H4 (cell line): ENCODE measurements at regions not wholly inside any gene's neighbourhood (a gene's known extent, or its start where the extent isn't known, plus 50 kb on each side); places are given as distances from the start of the nearest gene placed in this dataset.

ENCODE experiments used
- DNase-seq: peaks from one replicate; pipeline ENCODE4 v3.0.0-alpha.2; 2015; ENCODE audit warnings: low spot score

GRCh38 chr18:43879415-43879814, 602.1 kb upstream of the SYT4 start:
- no peak for DNase-seq

- no peak for DNase-seq
These were observed 605.2 kb upstream of the SYT4 start for GRCh38 chr18:43882358-43883055.

DNA sequence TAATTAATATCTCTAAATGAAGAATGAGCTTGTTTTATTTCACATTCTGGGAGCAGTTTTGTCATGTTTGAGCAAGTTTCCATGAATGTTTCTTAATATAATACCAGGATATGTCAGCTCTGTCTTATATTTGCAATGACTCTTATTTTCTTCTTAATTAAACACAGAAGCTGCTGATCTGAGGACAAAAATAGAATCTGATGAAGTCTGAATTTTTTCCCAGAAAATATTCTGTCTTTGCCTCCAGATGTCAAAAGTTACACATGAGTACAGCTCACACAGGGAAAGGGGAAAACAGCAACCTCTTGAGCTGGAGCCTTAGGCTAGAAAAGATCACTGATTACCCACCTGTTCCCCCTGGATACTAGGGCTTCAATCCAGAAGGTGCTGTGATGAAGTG, 606.6 kb upstream of the SYT4 start:
- no peak for DNase-seq

DNA sequence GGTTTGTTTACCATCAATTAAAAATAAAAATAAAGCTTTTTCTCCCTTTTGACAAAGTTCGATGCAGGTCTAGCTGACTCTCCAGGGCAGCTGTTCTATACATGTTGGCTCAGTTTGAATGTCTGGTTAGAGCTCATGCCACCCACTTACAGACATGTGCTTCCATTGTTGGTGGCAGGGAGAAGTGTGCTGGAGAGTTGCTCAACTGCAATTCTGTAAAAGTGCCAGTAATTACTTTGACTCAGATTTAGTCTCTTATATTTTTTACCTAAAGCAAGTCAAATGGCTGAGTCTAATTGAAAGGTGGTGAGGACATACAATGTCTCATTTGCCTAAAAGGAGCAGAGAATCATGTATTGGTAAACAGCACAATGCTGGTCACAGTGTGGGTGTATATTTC, 609.1 kb upstream of the SYT4 start:
- DNase-seq = no peak

- DNase-seq = no peak
These were observed 610.2 kb upstream of the SYT4 start for GRCh38 chr18:43887491-43887890.

DNA sequence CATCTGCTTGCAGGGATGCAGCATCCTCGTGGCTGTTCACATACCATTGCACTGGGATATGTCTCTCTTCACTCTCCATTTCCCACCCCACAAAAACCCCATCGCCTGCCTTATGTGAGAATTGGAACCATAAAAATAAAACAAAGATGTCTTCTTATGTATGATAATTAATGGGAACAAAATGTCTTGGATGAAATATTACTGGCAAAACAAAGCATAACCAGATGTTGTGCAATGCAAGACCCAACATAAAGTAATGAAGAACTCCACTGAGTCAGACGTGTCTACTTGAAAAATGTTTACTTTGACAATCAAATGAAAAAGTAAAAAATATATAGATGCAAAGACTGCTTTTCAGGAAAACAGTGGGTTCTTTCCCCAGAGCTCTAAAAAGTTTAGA, 611.3 kb upstream of the SYT4 start:
- no peak for DNase-seq

DNA sequence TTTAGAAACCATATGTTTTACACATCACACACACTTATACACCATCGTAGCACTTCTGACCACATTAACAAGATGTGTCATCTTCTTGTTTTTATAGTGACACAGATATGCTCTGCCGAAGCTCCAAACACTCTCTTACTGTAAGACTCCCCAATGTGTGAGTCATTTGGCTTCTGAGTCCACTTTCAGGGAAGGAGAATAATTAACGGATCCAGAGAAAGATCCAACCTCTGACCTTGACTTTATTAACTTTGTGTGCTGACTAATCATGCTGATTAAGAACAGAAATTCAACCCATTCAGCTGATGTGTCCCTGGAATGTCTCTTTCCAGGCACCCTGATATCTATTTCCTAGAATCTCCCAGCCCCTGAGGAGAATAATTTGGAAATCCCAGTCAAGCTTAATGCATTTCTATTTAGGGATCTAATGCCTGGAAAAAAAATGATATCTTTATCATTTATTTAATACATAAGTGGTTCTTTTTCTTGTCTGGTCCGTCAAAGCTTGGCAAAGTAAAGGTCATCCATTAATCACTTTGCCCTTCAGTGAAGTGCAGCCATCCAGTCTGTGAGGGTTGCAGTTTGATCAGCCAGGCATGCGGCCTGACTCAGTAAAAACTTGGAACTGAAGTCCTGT, 615.8 kb upstream of the SYT4 start:
- peak; percentile 48 for DNase-seq

DNA sequence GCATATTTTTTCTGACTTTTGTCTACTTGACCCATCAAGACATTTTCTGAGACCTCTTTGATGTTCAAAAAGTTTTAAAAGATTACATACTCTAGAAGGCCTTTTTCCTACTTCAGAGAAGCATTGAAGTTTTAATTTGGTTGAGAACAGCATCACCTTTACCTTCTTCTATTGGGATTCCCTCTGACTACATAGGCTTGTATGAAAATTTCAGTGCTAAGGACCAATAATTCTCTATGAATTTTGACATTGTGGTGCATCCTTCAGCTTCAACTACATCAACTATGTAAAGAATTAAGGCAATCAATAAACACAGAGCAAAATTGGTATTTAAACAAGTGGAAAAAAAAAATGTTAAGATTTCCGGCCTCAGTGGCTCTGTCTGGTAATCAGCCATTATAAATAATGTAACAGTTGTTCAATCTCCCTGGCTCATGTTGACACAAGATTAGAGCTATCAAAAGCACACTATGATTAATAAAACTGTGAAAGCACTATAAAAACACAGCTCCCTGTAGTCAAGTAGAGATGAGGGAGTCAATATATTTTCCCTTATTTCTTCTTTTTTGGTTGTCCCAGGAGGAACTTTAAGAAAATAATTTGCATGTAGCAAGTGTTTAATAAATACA, 627.0 kb upstream of the SYT4 start:
- DNase-seq = no peak

DNA sequence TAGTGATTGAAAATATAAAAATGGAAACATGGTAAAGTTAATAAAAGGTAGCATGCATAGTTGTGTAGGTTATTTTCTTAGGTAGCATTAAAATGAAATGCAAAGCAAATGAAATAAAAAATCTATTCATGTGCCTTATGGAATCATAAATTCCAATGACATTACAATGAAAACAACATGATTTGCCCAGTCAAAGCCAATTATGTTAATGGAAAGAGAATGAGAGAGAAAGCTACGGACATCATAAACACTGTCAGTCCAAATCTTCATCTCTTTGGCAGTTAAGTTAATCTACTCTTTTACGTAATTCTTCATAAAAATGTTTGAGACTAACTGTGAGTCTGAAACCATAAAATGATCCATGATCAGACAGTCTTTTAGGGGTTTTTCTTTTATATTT, 636.7 kb upstream of the SYT4 start:
- DNase-seq = no peak

- no peak for DNase-seq
These were observed 639.7 kb upstream of the SYT4 start for GRCh38 chr18:43916984-43917383.

- no peak for DNase-seq
These were observed 640.2 kb upstream of the SYT4 start for GRCh38 chr18:43917520-43917919.

DNA sequence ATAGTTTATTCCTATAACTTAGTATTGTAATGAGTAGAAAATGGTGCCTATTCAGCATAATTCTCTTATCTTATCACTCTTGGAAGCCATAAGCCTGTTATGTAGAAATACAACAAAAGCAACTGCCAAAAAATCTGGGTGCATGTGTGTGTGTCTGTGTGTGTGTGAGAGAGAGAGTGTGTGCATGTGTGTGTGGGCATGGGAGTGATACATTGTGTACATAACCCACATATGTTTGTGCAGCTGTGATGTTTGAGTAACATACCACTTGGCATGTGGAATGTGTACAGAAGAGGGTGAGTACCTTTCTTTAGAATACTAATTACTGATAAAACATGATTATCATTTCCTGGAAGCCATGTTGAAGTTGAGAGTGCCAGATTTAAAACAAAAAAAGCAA, 642.3 kb upstream of the SYT4 start:
- no peak for DNase-seq

- DNase-seq = no peak
These were observed 654.1 kb upstream of the SYT4 start for GRCh38 chr18:43931439-43931838.

DNA sequence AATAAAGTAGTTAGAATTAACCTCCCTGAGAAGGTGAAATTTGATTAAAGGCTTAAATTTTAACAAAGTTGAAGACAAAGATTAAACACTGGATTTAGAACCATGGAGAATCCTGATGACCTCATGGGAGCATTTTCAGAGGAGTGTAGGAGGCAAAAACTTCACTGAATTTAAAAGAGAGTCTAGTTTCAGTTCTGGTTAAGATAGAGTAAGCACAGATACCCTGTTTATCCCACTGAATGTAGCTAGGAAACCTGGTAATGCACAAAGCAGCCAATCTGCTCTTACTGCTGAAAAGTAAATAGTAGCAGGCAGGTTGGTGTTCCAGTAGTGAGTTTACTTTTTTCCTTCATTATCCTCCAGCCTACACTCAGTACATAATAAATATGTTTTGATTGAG, 654.9 kb upstream of the SYT4 start:
- DNase-seq = peak; percentile 34

DNA sequence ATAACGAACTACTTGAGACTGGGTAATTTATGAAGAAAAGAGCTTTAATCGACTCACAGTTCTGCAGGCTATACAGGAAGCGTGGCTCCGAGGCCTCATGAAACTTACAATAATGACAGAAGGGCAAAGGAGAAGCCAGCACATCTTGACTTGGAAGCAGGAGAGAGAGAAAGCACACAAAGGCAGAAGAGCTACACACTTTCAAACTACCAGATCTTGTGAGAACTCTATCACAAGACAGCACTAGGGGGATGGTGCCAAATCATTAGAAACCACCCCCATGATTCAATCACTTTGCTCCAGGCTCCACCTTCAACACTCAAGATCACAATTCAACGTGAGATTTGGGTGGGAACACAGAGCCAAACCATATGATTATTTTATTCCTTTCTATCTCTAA, 655.9 kb upstream of the SYT4 start:
- DNase-seq = no peak

GRCh38 chr18:43934322-43934721, 657.0 kb upstream of the SYT4 start:
- peak; percentile 66 for DNase-seq

DNA sequence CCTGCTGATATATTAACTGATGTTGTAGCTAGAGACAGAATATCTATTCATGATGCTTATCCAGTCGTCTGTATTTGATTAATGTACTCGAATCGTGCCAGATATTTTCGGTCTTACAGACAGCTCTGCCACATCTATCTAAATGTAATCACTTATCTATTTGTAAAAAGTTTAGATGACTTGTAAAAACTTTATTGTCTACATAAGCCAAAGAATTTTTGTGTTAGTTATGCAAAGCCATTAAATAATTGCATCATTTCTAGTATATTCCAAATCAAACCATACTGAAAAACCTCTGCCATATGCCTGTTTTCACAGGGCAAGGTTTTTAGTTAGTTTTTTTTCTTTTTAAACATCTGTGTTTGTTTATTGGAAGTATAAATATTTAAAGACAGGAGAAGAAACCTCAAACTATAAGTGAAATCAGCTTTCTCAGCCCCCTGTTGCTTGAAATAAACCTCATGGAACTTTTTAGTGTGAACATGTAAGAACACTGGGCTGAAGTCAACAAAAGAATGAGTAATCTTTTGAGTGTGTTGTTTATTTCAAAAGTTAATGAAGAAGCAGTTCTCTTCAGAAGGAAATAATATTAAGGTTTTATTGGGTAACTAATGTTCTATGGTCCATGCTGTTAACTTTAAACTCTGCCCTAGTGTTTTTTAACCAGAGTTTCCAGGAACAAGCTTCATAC, 657.6 kb upstream of the SYT4 start:
- peak; percentile 91 for DNase-seq

DNA sequence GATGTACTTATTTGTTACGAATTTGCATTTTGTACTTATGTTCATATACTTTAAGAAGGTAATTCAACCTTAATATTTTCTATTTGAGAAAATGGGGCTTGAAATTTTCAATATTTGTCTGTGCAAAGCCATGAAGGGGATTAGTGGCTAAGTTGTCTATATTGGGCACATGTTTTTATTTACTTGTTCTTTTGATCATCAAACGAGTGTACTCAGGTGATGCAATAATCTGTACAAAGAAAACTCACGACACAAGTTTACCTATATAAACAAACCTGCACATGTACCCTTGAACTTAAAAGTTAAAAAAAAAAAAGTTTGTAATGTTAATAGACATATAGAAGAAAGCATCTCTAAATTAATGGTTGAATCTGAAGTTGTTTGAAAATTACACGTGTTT, 658.9 kb upstream of the SYT4 start:
- DNase-seq = no peak

DNA sequence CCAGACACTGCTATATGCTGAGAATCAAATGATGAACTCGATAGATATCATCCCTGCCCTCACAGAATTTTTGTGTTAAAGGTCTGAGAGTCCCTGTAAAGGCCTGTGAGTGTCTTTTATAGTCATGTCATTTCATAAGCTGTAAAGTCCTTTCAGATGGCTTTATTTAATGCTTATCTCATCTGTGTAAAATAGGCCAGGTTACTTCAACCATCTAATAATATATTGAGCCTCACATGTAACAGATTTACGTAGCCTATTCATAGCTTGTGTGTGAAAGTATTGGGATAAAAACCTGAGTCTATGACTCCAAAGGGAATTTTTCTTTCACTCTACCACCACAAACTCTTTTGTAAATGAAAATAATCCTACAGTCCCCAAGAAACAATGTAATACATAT, 672.0 kb upstream of the SYT4 start:
- DNase-seq = no peak

DNA sequence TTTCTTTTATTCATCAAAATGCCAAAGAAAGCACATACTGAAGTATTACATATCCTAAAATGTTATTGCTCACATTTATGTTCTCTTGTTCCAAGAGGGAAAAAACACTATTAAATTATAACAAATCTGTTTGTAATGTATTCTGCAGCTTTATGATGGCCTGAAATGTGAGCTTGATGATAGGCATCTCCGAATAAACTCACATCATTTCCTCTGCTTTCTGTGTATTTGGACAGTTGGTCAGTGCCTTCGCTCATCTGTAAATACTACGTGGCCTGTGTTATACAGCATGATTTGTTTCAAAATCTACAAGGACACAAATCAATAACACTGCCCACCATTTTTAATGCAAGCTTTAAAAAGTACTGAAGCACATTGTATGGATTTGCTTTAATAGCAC, 672.8 kb upstream of the SYT4 start:
- no peak for DNase-seq

DNA sequence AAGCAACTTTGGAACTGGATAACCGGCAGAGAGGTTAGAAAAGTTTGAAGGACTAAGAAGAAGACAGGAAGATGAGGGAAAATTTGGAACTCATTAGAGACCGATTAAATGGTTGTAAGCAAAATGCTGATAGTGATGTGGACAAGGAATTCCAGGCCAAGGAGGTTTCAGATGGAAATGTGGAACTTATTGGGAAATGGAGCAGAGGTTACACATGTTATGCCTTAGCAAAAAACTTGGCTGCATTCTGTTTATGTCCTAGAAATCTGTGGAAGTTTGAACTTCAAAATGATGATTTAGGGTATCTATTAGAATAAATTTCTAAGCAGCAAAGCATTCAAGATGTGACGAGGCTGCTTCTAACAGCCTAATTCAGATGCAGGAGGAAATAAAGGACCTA, 675.1 kb upstream of the SYT4 start:
- no peak for DNase-seq

DNA sequence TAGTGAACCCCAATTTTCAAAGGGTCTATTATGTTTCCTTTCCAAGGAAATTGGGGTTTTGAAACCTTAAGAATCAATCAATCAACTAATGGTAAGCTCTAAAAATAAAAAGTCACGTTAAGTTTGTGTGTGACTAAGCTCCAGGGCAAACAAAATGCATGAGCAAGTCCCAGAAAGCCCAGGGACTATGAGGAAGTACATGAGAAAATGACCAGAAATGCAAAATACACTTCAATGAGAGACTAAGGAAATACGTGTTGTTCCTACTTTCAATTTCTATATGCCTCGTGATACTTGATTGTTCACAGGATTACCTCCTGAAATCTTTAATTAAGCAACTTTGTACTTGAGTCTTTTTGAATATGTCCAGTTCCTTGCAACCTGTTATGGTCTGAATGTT, 684.4 kb upstream of the SYT4 start:
- no peak for DNase-seq

GRCh38 chr18:43964666-43965065, 687.4 kb upstream of the SYT4 start:
- DNase-seq = no peak
